ENCODE measurements at regions not wholly inside any gene's neighbourhood (a gene's known extent, or its start where the extent isn't known, plus 50 kb on each side); places are given as distances from the start of the nearest gene placed in this dataset.

DNA sequence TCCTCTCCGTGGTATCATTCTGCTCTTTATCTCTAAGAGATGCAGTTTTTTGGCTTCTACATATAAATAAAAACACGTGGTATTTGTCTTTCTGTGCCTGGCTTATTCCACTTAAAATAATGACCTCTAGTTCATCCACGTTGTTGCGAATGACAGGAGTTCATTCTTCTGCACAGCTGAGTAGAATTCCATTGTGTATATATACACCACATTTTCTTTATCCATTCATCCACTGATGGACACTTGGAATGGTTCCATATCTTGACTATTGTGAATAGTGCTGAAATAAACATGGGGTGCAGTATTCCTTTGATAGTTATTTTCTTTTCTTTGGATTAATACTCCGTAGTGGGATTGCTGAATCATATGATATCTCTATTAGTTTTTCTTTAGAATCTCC, 262.3 kb downstream of the SOX11 start (continued):
- TF ChIP-seq BRCA1 (IDR thresholded peaks at IDR 0.05; ENCODE audit: low read depth, low read length): no peak
- no peak for TF ChIP-seq BCL11A (IDR thresholded peaks at IDR 0.05; ENCODE audit: low read depth in 2 of 2, low read length in 2 of 2)
- no peak for TF ChIP-seq JUND (IDR thresholded peaks at IDR 0.05; ENCODE audit: low read length)
- no peak for TF ChIP-seq SIX5 (IDR thresholded peaks at IDR 0.05; ENCODE audit: low read depth, low read length)

Measured in H1 (cell line).